ENCODE measurements at regions not wholly inside any gene's neighbourhood (a gene's known extent, or its start where the extent isn't known, plus 50 kb on each side); places are given as distances from the start of the nearest gene placed in this dataset.

- no peak for TF ChIP-seq CTCF (IDR thresholded peaks at IDR 0.05; ENCODE audit: low read depth, low read length)
- no peak for DNase-seq (ENCODE audit: low read depth in 2 of 2)
- no peak overlapping the region for H3K4me3 ChIP-seq (replicated peaks in 1 of 2; ENCODE audit: low read depth in 2 of 2, low read length in 2 of 2)
Measured at GRCh38 chr6:147909640-147910039, 401.1 kb downstream of the SAMD5 start.

GRCh38 chr6:147910281-147910680 lies 401.8 kb downstream of the SAMD5 start:
- no peak for DNase-seq (ENCODE audit: low read depth in 2 of 2)
- no peak for TF ChIP-seq CTCF (IDR thresholded peaks at IDR 0.05; ENCODE audit: low read depth, low read length)
- no peak overlapping the region for H3K4me3 ChIP-seq (replicated peaks in 1 of 2; ENCODE audit: low read depth in 2 of 2, low read length in 2 of 2)

- no peak overlapping the region for H3K4me3 ChIP-seq (replicated peaks in 1 of 2; ENCODE audit: low read depth in 2 of 2, low read length in 2 of 2)
- DNase-seq (ENCODE audit: low read depth in 2 of 2) = no peak
- TF ChIP-seq CTCF (IDR thresholded peaks at IDR 0.05; ENCODE audit: low read depth, low read length) = no peak
Measured at GRCh38 chr6:147911057-147911456, 402.6 kb downstream of the SAMD5 start.

- H3K4me3 ChIP-seq (replicated peaks in 1 of 2; ENCODE audit: low read depth in 2 of 2, low read length in 2 of 2) = no peak overlapping the region
- no peak for TF ChIP-seq CTCF (IDR thresholded peaks at IDR 0.05; ENCODE audit: low read depth, low read length)
- DNase-seq (ENCODE audit: low read depth in 2 of 2) = no peak
Measured at GRCh38 chr6:147911686-147912085, 403.2 kb downstream of the SAMD5 start.

GRCh38 chr6:147922799-147923198 lies 414.3 kb downstream of the SAMD5 start:
- no peak for DNase-seq (ENCODE audit: low read depth in 2 of 2)
- no peak overlapping the region for H3K4me3 ChIP-seq (replicated peaks in 1 of 2; ENCODE audit: low read depth in 2 of 2, low read length in 2 of 2)
- TF ChIP-seq CTCF (IDR thresholded peaks at IDR 0.05; ENCODE audit: low read depth, low read length) = no peak

GRCh38 chr6:147924598-147924997 lies 416.1 kb downstream of the SAMD5 start:
- no peak for DNase-seq (ENCODE audit: low read depth in 2 of 2)
- H3K4me3 ChIP-seq (replicated peaks in 1 of 2; ENCODE audit: low read depth in 2 of 2, low read length in 2 of 2) = no peak overlapping the region
- no peak for TF ChIP-seq CTCF (IDR thresholded peaks at IDR 0.05; ENCODE audit: low read depth, low read length)

- H3K4me3 ChIP-seq (replicated peaks in 1 of 2; ENCODE audit: low read depth in 2 of 2, low read length in 2 of 2) = no peak overlapping the region
- TF ChIP-seq CTCF (IDR thresholded peaks at IDR 0.05; ENCODE audit: low read depth, low read length) = no peak
- DNase-seq (ENCODE audit: low read depth in 2 of 2) = no peak
Measured at GRCh38 chr6:147925826-147926225, 416.8 kb upstream of the SASH1 start.
